ENCODE measurements at regions not wholly inside any gene's neighbourhood (a gene's known extent, or its start where the extent isn't known, plus 50 kb on each side); places are given as distances from the start of the nearest gene placed in this dataset.

- no peak overlapping the region for H3K27ac Mint-ChIP-seq
- H3K4me1 Mint-ChIP-seq (ENCODE audit: low read depth) = peaks cover 12% of the 10 kb centered on the region
- peaks cover 3% of the 10 kb centered on the region for H3K27me3 Mint-ChIP-seq
- no peak overlapping the region for H3K4me3 Mint-ChIP-seq (ENCODE audit: low read depth)
- no peaks in the 10 kb centered on the region for H3K36me3 Mint-ChIP-seq (ENCODE audit: insufficient read depth)
- peaks cover 6% of the 10 kb centered on the region for H3K9me3 Mint-ChIP-seq (ENCODE audit: low read depth)
- no peak for TF ChIP-seq CTCF (IDR thresholded peaks at IDR 0.05; ENCODE audit: unreplicated experiment)
- DNase-seq (ENCODE audit: low spot score, unreplicated experiment) = no peak
Measured at GRCh38 chr4:178082906-178083305, 640.7 kb upstream of the AGA start.

GRCh38 chr4:178083968-178084367 is 641.7 kb upstream of the AGA start:
- Mint-ChIP-seq H3K27me3 (peaks cover 3% of the 10 kb centered on the region), H3K27ac (no peak overlapping the region), H3K9me3 (ENCODE audit: low read depth) (peaks cover 6% of the 10 kb centered on the region), H3K4me3 (ENCODE audit: low read depth) (no peak overlapping the region), H3K36me3 (ENCODE audit: insufficient read depth) (no peaks in the 10 kb centered on the region), H3K4me1 (ENCODE audit: low read depth) (peaks cover 12% of the 10 kb centered on the region)
- TF ChIP-seq CTCF (IDR thresholded peaks at IDR 0.05; ENCODE audit: unreplicated experiment) = no peak
- DNase-seq (ENCODE audit: low spot score, unreplicated experiment) = no peak

GRCh38 chr4:178086320-178086719 is 644.1 kb upstream of the AGA start:
- peaks cover 3% of the 10 kb centered on the region for H3K4me1 Mint-ChIP-seq (ENCODE audit: low read depth)
- H3K27ac Mint-ChIP-seq = no peak overlapping the region
- DNase-seq (ENCODE audit: low spot score, unreplicated experiment) = no peak
- no peaks in the 10 kb centered on the region for H3K9me3 Mint-ChIP-seq (ENCODE audit: low read depth)
- no peak overlapping the region for H3K4me3 Mint-ChIP-seq (ENCODE audit: low read depth)
- peaks cover 3% of the 10 kb centered on the region for H3K27me3 Mint-ChIP-seq
- peak; percentile 43 for TF ChIP-seq CTCF (IDR thresholded peaks at IDR 0.05; ENCODE audit: unreplicated experiment)
- no peaks in the 10 kb centered on the region for H3K36me3 Mint-ChIP-seq (ENCODE audit: insufficient read depth)

- Mint-ChIP-seq H3K4me1 (ENCODE audit: low read depth) (peaks cover 1% of the 10 kb centered on the region), H3K9me3 (ENCODE audit: low read depth) (no peaks in the 10 kb centered on the region), H3K36me3 (ENCODE audit: insufficient read depth) (no peaks in the 10 kb centered on the region), H3K4me3 (ENCODE audit: low read depth) (no peak overlapping the region), H3K27ac (no peak overlapping the region), H3K27me3 (peaks cover 3% of the 10 kb centered on the region)
- no peak for TF ChIP-seq CTCF (IDR thresholded peaks at IDR 0.05; ENCODE audit: unreplicated experiment)
- no peak for DNase-seq (ENCODE audit: low spot score, unreplicated experiment)
Measured at GRCh38 chr4:178090640-178091411, 648.6 kb upstream of the AGA start.

GRCh38 chr4:178102139-178102538 is 659.9 kb upstream of the AGA start:
- TF ChIP-seq CTCF (IDR thresholded peaks at IDR 0.05; ENCODE audit: unreplicated experiment) = no peak
- Mint-ChIP-seq H3K4me3 (ENCODE audit: low read depth) (no peak overlapping the region), H3K27me3 (no peaks in the 10 kb centered on the region), H3K27ac (no peak overlapping the region), H3K9me3 (ENCODE audit: low read depth) (no peaks in the 10 kb centered on the region), H3K4me1 (ENCODE audit: low read depth) (no peaks in the 10 kb centered on the region), H3K36me3 (ENCODE audit: insufficient read depth) (no peaks in the 10 kb centered on the region)
- no peak for DNase-seq (ENCODE audit: low spot score, unreplicated experiment)
